ENCODE measurements at regions not wholly inside any gene's neighbourhood (a gene's known extent, or its start where the extent isn't known, plus 50 kb on each side); places are given as distances from the start of the nearest gene placed in this dataset.
A peak's percentile ranks its signal among the peaks of the same experiment; 100 is the strongest.

GRCh38 chr1:30191154-30191702 is 532.2 kb downstream of the MATN1 start:
- peak; percentile 45 for DNase-seq

GRCh38 chr1:30190511-30191153 is 532.8 kb downstream of the MATN1 start:
- DNase-seq, result no peak

- no peak for DNase-seq
These were observed 533.4 kb downstream of the MATN1 start for GRCh38 chr1:30189818-30190500.

GRCh38 chr1:30188999-30189398 is 534.4 kb downstream of the MATN1 start:
- no peak for DNase-seq

- DNase-seq, result no peak
These were observed 535.1 kb downstream of the MATN1 start for GRCh38 chr1:30188329-30188728.

- no peak for DNase-seq
These were observed 535.9 kb downstream of the MATN1 start for GRCh38 chr1:30187413-30188023.

GRCh38 chr1:30186586-30186985 is 536.8 kb downstream of the MATN1 start:
- DNase-seq, result no peak

- no peak for DNase-seq
These were observed 537.6 kb downstream of the MATN1 start for GRCh38 chr1:30185809-30186208.

GRCh38 chr1:30185313-30185712 is 538.1 kb downstream of the MATN1 start:
- no peak for DNase-seq

- no peak for DNase-seq
These were observed 538.8 kb downstream of the MATN1 start for GRCh38 chr1:30184393-30185141.

- DNase-seq, result no peak
These were observed 539.5 kb downstream of the MATN1 start for GRCh38 chr1:30183895-30184294.

GRCh38 chr1:30183006-30183405 is 540.4 kb downstream of the MATN1 start:
- no peak for DNase-seq

GRCh38 chr1:30179942-30180543 is 543.3 kb downstream of the MATN1 start:
- no peak for DNase-seq

GRCh38 chr1:30176477-30176876 is 546.9 kb downstream of the MATN1 start:
- no peak for DNase-seq

GRCh38 chr1:30174499-30174898 is 548.9 kb downstream of the MATN1 start:
- DNase-seq, result no peak

GRCh38 chr1:30173560-30173959 is 549.8 kb downstream of the MATN1 start:
- no peak for DNase-seq

- no peak for DNase-seq
These were observed 550.6 kb downstream of the MATN1 start for GRCh38 chr1:30172757-30173156.

- DNase-seq, result no peak
These were observed 551.1 kb downstream of the MATN1 start for GRCh38 chr1:30172299-30172694.

GRCh38 chr1:30171537-30172298 is 551.7 kb downstream of the MATN1 start:
- DNase-seq, result no peak

- DNase-seq, result no peak
These were observed 554.1 kb downstream of the MATN1 start for GRCh38 chr1:30169269-30169668.

GRCh38 chr1:30166174-30166573 is 557.2 kb downstream of the MATN1 start:
- DNase-seq, result no peak

GRCh38 chr1:30165116-30165515 is 558.3 kb downstream of the MATN1 start:
- DNase-seq, result no peak
